HEK293T (cell line): ENCODE measurements at regions not wholly inside any gene's neighbourhood (a gene's known extent, or its start where the extent isn't known, plus 50 kb on each side); places are given as distances from the start of the nearest gene placed in this dataset.

Experiments used
- CTBP1 ChIP-seq: fragments of 450-650 bp; IDR thresholded peaks from 2 replicates; pipeline ENCODE4 v1.6.1; 2016; ENCODE audit warnings: borderline replicate concordance
- FOXA1 ChIP-seq: fragments of 450-650 bp; IDR thresholded peaks from 2 replicates; pipeline ENCODE4 v1.6.1; 2016; ENCODE audit warnings: mild to moderate bottlenecking
- FOXK2 ChIP-seq: fragments of 450-650 bp; IDR thresholded peaks from 2 replicates; pipeline ENCODE4 v1.6.1; 2016; ENCODE audit warnings: mild to moderate bottlenecking
- FOXM1 ChIP-seq: fragments of 450-650 bp; IDR thresholded peaks from 2 replicates; pipeline ENCODE4 v1.6.1; 2017; ENCODE audit warnings: mild to moderate bottlenecking, borderline replicate concordance
- HDGF ChIP-seq: fragments of 450-650 bp; IDR thresholded peaks from 2 replicates; pipeline ENCODE4 v1.6.1; 2017; ENCODE audit warnings: antibody characterized with exemption, borderline replicate concordance
- L3MBTL2 ChIP-seq: fragments of 450-650 bp; conservative IDR thresholded peaks from 2 replicates; pipeline ENCODE4 v1.6.1; 2016; ENCODE audit warnings: mild to moderate bottlenecking
- LEF1 ChIP-seq: fragments of 450-650 bp; IDR thresholded peaks from 2 replicates; pipeline ENCODE4 v1.6.1; 2017; ENCODE audit warnings: mild to moderate bottlenecking, borderline replicate concordance
- NFRKB ChIP-seq: fragments of 450-650 bp; IDR thresholded peaks from 2 replicates; pipeline ENCODE4 v1.6.1; 2016; ENCODE audit warnings: mild to moderate bottlenecking, moderate library complexity
- SP1 ChIP-seq: fragments of 450-650 bp; IDR thresholded peaks from 2 replicates; pipeline ENCODE4 v1.6.1; 2017
- SUZ12 ChIP-seq: fragments of 450-650 bp; IDR thresholded peaks from 2 replicates; pipeline ENCODE4 v1.6.1; 2016; ENCODE audit warnings: mild to moderate bottlenecking
- ZNF384 ChIP-seq: fragments of 450-650 bp; IDR thresholded peaks from 2 replicates; pipeline ENCODE4 v1.6.1; 2016

DNA sequence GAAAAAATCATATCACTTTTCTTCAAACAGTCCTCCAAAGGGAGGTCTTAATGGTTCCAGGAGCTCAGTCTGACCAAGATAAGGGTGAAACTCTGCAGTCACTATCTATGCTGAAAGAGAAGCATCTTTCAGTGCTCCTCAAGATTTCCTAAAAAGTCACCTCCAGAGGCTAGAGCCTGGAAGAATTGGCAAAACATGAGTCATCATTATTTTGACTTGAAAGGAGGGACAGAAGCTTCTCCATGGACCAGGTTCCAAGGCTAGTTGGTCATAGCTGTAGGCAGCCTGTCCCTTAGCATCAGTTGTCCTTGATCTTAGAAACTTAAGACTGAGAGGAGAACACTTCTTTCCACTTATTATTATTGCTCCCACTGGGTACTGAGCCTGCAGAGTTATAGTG, 219.0 kb upstream of the ASIC2 start:
- no peak for TF ChIP-seq SP1
- no peak for TF ChIP-seq CTBP1
- TF ChIP-seq SUZ12: no peak
- no peak for TF ChIP-seq FOXA1
- no peak for TF ChIP-seq NFRKB
- TF ChIP-seq FOXM1: no peak
- no peak for TF ChIP-seq L3MBTL2
- no peak for TF ChIP-seq LEF1
- no peak for TF ChIP-seq ZNF384
- no peak for TF ChIP-seq FOXK2
- no peak for TF ChIP-seq HDGF
